ENCODE measurements at regions not wholly inside any gene's neighbourhood (a gene's known extent, or its start where the extent isn't known, plus 50 kb on each side); places are given as distances from the start of the nearest gene placed in this dataset.

DNA sequence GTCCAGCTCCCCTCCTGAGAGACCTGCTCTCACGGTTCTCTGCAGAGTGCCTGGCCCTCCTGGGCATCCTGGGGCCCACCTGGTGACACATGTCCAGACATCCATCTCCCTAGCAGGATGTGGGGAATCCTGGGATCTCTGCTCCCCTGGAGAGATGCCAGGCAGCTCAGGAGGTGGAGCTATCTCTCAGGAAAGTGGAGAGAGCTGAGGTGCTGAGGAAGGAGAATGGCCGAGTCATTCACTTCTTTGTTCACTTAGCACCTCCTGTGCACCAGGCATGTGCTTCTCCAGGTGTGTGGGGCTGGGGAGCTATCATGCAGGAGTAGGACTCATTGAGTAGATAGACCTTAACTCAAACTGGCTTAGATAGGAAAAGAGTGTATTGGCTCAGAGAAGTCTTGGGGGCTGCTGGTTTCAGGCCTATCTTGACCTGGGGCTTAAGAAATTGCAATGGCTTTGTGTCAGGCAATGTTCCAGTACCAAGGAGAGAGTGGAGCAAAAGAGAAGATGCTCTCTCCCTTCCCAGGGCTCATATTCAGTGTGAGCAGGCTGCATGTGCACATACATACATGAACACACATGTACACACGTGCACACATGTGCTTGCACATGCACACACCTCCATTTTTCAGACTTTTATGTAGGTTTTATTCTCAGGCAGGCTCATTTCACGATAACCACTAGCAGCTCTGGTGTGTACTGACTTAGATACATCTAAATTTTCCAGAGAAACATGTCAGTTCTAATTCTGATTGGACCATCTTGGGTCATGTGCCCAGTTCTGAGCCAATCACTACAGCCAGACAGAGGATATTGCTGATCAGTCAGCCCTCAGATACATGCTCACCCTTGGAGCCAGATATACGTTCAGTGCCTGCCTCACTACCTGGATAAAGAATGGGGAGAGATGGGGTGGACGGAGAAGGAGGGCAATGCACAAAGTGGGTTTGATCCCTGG is 437.6 kb downstream of the PTPRU start:
- DNase-seq (ENCODE audit: low spot score): no peak
- no peaks in the 10 kb centered on the region for H3K4me1 Mint-ChIP-seq (ENCODE audit: low read depth)
- H3K9me3 Mint-ChIP-seq: no peaks in the 10 kb centered on the region
- no peak overlapping the region for H3K27ac Mint-ChIP-seq
- no peak overlapping the region for H3K4me3 Mint-ChIP-seq
- H3K36me3 Mint-ChIP-seq (ENCODE audit: low read depth): no peaks in the 10 kb centered on the region
- H3K27me3 Mint-ChIP-seq (ENCODE audit: low read depth): no peaks in the 10 kb centered on the region

DNA sequence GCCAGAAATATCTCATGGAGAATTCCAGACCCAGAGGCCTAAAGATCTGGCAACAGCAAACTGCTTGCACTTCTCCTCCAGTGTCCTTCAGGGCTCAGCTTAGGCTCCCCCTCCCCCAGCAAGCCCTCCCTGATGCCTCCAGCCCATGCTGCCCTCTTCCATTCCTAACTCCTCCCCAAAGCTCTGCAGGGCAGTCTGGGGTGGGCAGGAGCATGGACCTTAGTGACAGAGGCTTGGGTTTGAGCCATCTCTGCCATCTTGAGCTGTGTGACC is 436.8 kb downstream of the PTPRU start:
- no peaks in the 10 kb centered on the region for H3K9me3 Mint-ChIP-seq
- no peaks in the 10 kb centered on the region for H3K4me1 Mint-ChIP-seq (ENCODE audit: low read depth)
- no peak overlapping the region for H3K4me3 Mint-ChIP-seq
- no peaks in the 10 kb centered on the region for H3K36me3 Mint-ChIP-seq (ENCODE audit: low read depth)
- no peak for DNase-seq (ENCODE audit: low spot score)
- H3K27me3 Mint-ChIP-seq (ENCODE audit: low read depth): no peaks in the 10 kb centered on the region
- no peak overlapping the region for H3K27ac Mint-ChIP-seq

DNA sequence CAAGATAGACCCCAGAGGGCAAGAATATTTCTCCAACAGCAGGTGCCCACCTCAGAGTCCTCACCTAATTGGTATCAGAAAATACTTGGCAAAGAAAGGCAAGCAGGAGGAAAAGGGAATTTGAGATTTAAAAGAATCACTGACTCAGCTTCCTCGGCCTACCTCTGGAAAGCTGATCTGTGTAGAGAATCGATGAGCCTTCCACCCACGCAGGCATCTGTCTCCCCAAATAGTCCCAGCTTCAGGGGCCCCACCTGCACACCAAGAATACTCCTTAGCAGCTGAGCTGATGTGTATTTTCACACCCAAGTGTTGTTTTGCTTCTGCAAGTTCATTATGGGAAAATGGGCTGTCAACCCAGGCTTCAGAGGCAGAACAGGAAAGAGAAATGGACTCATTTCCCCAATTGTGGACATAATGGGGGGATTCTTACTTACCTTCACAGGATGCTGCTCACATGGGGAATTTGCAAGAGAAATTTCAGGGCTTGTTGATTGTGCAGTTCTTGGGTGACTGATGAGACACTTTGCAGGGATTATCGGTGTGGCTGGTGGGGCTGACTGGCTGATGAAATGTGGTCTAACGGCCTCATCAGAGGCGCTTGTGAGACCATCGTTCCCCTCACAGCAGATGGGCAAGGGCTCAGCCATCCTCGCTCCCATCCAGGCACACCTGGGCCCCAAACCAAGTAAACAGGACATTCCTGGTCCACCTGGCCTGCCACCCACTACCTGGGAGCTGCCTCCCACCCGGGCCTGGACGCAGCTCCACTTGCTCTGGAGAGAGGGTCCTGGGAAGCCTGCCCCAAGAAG is 436.3 kb downstream of the PTPRU start:
- no peak for DNase-seq (ENCODE audit: low spot score)
- Mint-ChIP-seq H3K4me3 (no peak overlapping the region), H3K36me3 (ENCODE audit: low read depth) (no peaks in the 10 kb centered on the region)

DNA sequence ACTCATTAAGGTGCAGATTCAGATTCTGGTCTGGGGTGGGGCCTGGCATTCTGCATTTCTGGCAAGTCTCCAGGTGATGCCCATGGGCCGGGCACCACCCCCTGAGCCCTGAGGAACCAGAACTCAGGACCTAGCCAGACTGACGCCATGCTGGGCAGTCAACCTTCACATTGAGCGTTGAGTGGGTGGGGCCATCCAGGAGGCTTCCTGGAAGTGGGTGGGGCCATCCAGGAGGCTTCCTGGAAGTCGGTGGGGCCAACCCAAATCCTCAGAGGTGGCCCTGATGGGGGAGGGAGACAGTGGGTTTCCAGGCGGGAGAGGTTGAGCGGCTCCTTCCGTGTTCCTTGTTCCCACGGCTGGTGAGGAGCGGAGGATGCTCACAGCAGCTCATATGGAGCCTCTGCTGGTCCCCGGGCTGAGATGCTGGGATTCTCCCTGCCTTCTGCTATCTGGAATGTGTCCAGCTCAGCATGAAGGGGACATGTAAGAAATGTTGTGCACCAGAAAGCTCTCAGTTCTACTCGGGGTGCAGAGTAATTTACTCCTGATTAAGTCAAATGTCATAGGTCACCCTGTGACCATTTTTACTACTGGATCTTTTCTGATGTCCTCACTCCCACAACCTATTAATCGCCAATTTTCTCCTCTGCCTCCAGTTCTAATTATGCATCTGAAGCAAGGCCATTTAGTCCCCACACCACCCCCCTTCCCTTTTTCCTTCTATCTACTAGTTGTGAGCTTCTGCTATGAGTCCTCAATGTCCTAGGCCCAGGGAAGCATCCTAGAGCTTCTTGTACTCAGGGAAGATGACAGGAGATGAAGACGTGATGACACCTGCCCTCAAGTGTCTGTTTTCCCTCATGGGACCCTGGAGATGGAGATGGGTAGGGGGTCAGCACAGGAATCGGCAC is 435.4 kb downstream of the PTPRU start:
- H3K4me3 Mint-ChIP-seq: no peak overlapping the region
- H3K4me1 Mint-ChIP-seq (ENCODE audit: low read depth): no peaks in the 10 kb centered on the region
- H3K27me3 Mint-ChIP-seq (ENCODE audit: low read depth): peaks cover 5% of the 10 kb centered on the region
- DNase-seq (ENCODE audit: low spot score): no peak
- no peaks in the 10 kb centered on the region for H3K9me3 Mint-ChIP-seq
- no peaks in the 10 kb centered on the region for H3K36me3 Mint-ChIP-seq (ENCODE audit: low read depth)
- no peak overlapping the region for H3K27ac Mint-ChIP-seq

More for the DNA sequence above, 436.3 kb downstream of the PTPRU start:
- Mint-ChIP-seq H3K4me1 (ENCODE audit: low read depth) (no peaks in the 10 kb centered on the region), H3K27ac (no peak overlapping the region), H3K27me3 (ENCODE audit: low read depth) (peaks cover 1% of the 10 kb centered on the region), H3K9me3 (no peaks in the 10 kb centered on the region)

DNA sequence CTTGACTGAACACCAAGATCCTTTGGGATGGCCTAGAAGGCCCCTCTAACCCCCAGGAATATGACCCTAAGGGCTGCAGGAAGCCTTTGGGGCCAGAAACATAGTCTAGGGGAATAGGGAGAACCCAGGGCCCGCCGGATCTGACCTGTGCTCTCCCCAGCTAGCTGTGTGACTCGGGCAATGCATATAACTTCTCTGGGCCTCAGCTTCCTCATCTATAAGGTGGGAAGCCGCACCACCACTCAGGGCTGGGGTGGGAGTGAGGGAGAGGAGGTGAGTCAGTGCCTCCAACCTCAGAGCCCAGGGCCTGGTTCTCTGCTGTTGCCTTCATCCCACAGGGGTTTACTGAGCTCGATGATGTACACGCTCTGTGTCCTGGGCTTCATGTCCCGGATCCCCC is 434.4 kb downstream of the PTPRU start:
- H3K36me3 Mint-ChIP-seq (ENCODE audit: low read depth): no peaks in the 10 kb centered on the region
- H3K27ac Mint-ChIP-seq: no peak overlapping the region
- DNase-seq (ENCODE audit: low spot score): no peak
- H3K4me3 Mint-ChIP-seq: no peak overlapping the region
- no peaks in the 10 kb centered on the region for H3K9me3 Mint-ChIP-seq
- H3K4me1 Mint-ChIP-seq (ENCODE audit: low read depth): no peaks in the 10 kb centered on the region
- H3K27me3 Mint-ChIP-seq (ENCODE audit: low read depth): peaks cover 10% of the 10 kb centered on the region

DNA sequence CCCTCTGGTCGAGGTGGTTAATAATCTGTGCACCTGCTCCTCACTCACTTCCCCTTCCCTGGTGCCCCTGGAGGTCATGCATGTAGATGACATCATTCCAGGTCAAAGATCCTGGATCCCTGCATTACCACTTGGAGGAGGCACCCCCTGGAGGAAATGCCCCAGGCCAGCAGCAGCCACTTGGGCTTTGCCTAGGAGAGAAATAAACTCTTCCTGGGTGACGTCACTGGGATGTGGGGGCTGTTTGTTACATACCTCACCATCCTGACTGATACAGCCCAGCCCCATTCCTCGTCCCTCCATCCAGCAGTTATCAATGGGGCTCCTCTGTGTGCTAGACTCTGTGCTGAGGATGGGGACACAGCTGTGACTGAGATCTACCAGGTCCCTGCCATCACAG is 433.6 kb downstream of the PTPRU start:
- H3K9me3 Mint-ChIP-seq: no peaks in the 10 kb centered on the region
- no peak for DNase-seq (ENCODE audit: low spot score)
- no peaks in the 10 kb centered on the region for H3K36me3 Mint-ChIP-seq (ENCODE audit: low read depth)
- H3K4me3 Mint-ChIP-seq: no peak overlapping the region
- peaks cover 14% of the 10 kb centered on the region for H3K27me3 Mint-ChIP-seq (ENCODE audit: low read depth)
- no peak overlapping the region for H3K27ac Mint-ChIP-seq
- H3K4me1 Mint-ChIP-seq (ENCODE audit: low read depth): no peaks in the 10 kb centered on the region

DNA sequence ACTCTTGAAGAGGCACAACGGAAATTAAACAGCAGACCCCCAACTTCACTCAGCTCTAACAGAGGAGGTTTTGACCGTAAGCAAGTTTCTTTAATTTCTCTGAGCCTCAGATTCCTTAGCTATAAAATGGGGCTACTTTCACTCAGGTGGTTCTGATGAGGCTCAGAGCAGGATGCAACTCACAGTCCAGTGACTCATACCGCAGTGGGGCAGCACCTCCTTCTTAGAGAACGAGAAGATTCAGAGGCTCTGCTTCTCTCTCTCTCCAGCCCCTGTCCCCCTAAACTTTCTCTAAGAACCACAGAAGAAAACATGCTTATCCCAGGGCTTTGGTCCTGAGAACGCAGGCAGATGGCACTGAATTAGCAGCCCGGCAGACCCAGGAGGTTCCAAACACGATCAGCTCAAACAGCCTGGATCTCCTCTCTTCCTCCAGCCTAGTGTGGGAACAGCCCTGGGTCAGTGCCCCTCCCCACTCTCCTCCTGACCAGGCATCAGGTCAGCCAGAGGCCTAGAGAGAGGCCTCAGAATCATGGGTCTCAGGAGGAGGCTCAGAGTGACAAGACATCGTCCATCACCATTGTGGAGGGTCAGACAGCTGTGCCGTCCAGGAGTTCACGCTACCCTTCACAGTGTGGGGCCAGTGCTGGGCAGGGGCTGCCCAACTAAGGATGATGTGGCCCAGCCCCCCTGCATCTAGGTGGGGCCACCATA is 433.0 kb downstream of the PTPRU start:
- no peak for DNase-seq (ENCODE audit: low spot score)
- Mint-ChIP-seq H3K27ac (no peak overlapping the region), H3K4me1 (ENCODE audit: low read depth) (no peaks in the 10 kb centered on the region), H3K27me3 (ENCODE audit: low read depth) (peaks cover 17% of the 10 kb centered on the region), H3K36me3 (ENCODE audit: low read depth) (no peaks in the 10 kb centered on the region), H3K4me3 (no peak overlapping the region), H3K9me3 (no peaks in the 10 kb centered on the region)

DNA sequence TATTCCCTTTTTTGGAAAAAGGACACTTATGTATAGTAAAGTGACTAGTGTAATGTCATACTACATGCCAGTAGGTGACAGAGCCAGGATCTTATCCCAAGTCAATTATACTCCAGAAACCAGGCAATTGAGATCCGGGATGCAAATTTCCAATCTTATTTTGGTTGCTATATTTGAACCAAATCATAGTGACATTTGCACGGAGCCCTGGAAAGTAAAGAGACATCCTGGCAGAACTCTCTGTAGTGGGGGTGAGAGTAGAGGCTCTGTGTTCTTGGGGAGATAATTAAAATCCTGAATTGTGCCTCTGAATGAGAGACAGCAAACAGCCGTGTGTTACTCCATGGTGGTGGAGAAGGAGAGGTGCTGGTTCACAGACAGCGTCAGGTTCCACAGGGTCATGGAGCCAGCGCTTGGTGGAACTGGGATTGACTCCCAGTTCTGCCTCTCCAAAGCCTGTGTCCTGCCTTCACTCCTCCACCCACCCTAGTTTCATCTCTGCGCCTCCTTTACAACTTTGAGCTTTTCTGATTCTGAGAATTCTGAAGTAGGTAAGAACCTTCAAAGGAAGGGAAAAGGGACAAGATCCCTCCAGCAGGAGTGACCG is 432.3 kb downstream of the PTPRU start:
- no peak overlapping the region for H3K27ac Mint-ChIP-seq
- DNase-seq (ENCODE audit: low spot score): no peak

DNA sequence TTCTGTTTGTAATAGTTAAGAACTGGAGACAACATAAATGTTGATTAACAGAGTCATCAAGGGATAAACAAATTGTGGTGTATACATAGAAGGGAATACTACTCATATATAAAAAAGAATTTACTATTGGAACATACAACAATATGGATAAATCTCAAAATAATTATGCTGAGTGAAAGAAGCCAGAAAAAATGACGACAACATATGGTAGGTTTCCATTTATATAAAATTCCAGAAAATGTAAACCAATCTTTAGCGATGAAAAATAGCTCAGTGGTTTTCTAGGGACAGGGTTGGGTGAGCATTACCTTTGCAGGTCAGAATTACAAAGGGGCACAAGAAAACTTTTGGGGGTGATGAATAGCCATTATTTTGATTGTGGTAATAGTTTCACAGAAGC is 431.6 kb downstream of the PTPRU start:
- H3K9me3 Mint-ChIP-seq: no peaks in the 10 kb centered on the region
- H3K4me1 Mint-ChIP-seq (ENCODE audit: low read depth): no peaks in the 10 kb centered on the region
- H3K36me3 Mint-ChIP-seq (ENCODE audit: low read depth): no peaks in the 10 kb centered on the region
- H3K4me3 Mint-ChIP-seq: no peak overlapping the region
- peaks cover 17% of the 10 kb centered on the region for H3K27me3 Mint-ChIP-seq (ENCODE audit: low read depth)
- DNase-seq (ENCODE audit: low spot score): no peak
- H3K27ac Mint-ChIP-seq: no peak overlapping the region

More for the DNA sequence above, 432.3 kb downstream of the PTPRU start:
- Mint-ChIP-seq H3K27me3 (ENCODE audit: low read depth) (peaks cover 17% of the 10 kb centered on the region), H3K9me3 (no peaks in the 10 kb centered on the region), H3K4me3 (no peak overlapping the region), H3K36me3 (ENCODE audit: low read depth) (no peaks in the 10 kb centered on the region), H3K4me1 (ENCODE audit: low read depth) (no peaks in the 10 kb centered on the region)

DNA sequence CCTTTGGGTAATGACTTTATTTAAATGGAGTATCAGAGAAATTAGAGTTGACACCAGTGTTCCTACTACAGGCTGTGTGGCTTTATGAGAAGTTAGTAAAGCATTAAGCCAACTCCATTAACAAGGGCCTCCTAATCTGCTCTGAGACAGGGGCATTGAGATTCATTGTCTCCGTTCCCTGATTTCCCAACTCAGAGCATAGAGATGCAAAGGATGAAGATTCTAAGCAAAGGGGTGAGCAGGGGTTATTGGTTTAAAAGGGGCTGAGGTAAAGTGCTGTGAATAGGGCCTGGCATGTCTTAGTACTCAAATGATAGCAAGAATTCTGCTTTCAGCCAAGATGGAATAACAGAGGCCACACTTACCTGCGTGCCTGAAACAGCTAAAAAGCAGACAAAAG is 428.4 kb downstream of the PTPRU start:
- DNase-seq (ENCODE audit: low spot score): no peak
- H3K4me3 Mint-ChIP-seq: no peak overlapping the region
- H3K27me3 Mint-ChIP-seq (ENCODE audit: low read depth): peaks cover 27% of the 10 kb centered on the region
- H3K9me3 Mint-ChIP-seq: peaks cover 9% of the 10 kb centered on the region
- H3K27ac Mint-ChIP-seq: no peak overlapping the region
- H3K36me3 Mint-ChIP-seq (ENCODE audit: low read depth): no peaks in the 10 kb centered on the region
- H3K4me1 Mint-ChIP-seq (ENCODE audit: low read depth): no peaks in the 10 kb centered on the region

DNA sequence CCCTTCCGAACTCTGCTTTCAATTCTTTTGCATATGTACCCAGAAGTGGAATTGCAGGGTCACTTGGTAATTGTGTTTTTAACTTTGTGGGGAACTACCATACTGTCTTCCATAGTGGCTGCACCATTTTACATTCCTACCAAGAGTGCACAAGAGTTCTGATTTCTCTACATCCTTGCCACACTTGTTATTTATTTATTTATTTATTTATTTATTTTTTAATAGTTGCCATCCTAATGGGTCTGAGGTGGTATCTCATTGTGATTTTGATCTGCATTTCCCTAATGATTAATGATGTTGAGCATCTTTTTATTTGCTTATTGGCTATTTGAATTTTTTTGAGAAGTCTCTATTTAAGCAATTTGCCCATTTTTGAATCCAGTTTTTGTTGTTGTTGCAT is 422.4 kb downstream of the PTPRU start:
- Mint-ChIP-seq H3K4me3 (no peak overlapping the region), H3K36me3 (ENCODE audit: low read depth) (no peaks in the 10 kb centered on the region), H3K27ac (no peak overlapping the region), H3K4me1 (ENCODE audit: low read depth) (no peaks in the 10 kb centered on the region), H3K9me3 (peaks cover 9% of the 10 kb centered on the region), H3K27me3 (ENCODE audit: low read depth) (peaks cover 11% of the 10 kb centered on the region)
- no peak for DNase-seq (ENCODE audit: low spot score)

DNA sequence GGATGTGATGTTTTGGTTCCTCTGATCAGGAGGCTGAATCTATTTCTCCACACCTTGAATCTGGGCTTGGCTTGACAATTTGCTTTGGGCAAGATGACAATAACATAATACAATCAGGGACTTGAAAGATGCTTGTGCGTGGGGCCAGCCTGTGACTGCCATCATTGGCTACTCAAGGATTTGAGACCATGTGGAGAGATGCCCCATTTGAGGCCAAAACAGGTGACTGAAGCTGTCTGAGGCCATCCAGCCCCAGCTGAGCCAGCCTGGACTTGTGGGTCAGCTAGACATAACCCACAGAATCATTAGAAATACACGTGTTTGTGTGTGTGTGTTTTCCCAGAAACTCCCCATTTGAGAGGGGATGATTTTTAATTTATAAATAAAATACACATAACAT is 421.5 kb downstream of the PTPRU start:
- H3K27me3 Mint-ChIP-seq (ENCODE audit: low read depth): peaks cover 11% of the 10 kb centered on the region
- no peak for DNase-seq (ENCODE audit: low spot score)

More for the DNA sequence above, 421.5 kb downstream of the PTPRU start:
- Mint-ChIP-seq H3K36me3 (ENCODE audit: low read depth) (no peaks in the 10 kb centered on the region), H3K4me3 (no peak overlapping the region), H3K27ac (no peak overlapping the region), H3K9me3 (peaks cover 9% of the 10 kb centered on the region), H3K4me1 (ENCODE audit: low read depth) (no peaks in the 10 kb centered on the region)
